Activated CD4-positive, alpha-beta T cell treated with anti-CD3 and anti-CD28 coated beads, Interleukin-2, amount 10 ng/mL, durations not matched to agents 24 days and 14 days (primary cell): ENCODE measurements at regions not wholly inside any gene's neighbourhood (a gene's known extent, or its start where the extent isn't known, plus 50 kb on each side); places are given as distances from the start of the nearest gene placed in this dataset.

Experiments
- DNase-seq: peaks from one replicate; pipeline ENCODE4 v3.0.0; 2022
- H3K27ac Mint-ChIP-seq: one replicate; pipeline ENCODE4 v1.8.0; 2022; ENCODE audit warnings: mild to moderate bottlenecking, mixed read lengths
- H3K27me3 Mint-ChIP-seq: one replicate; pipeline ENCODE4 v1.8.0; 2022; ENCODE audit warnings: mixed read lengths
- H3K36me3 Mint-ChIP-seq: one replicate; pipeline ENCODE4 v1.8.0; 2022; ENCODE audit warnings: low read depth, mild to moderate bottlenecking, mixed read lengths
- H3K4me1 Mint-ChIP-seq: one replicate; pipeline ENCODE4 v1.8.0; 2021; ENCODE audit warnings: mixed read lengths
- H3K4me3 Mint-ChIP-seq: one replicate; pipeline ENCODE4 v1.8.0; 2022; ENCODE audit warnings: mild to moderate bottlenecking, moderate library complexity, mixed read lengths
- H3K9me3 Mint-ChIP-seq: one replicate; pipeline ENCODE4 v1.8.0; 2021; ENCODE audit warnings: mixed read lengths
- intact Hi-C: fragments of 100-400 bp; cut with micrococcal nuclease; formaldehyde crosslinking; loops from one replicate; pipeline ENCODE4 v1.15.1; 2023

GRCh38 chr6:166739976-166740318 is 112.9 kb upstream of the RPS6KA2 start:
- Mint-ChIP-seq H3K36me3 (no peaks in the 10 kb centered on the region), H3K4me3 (no peak overlapping the region), H3K27me3 (no peaks in the 10 kb centered on the region), H3K9me3 (no peaks in the 10 kb centered on the region), H3K27ac (no peak overlapping the region), H3K4me1 (peaks cover 3% of the 10 kb centered on the region)
- DNase-seq, result no peak
- intact Hi-C loops, result no loop called here

- intact Hi-C loops, result no loop called here
- Mint-ChIP-seq H3K27me3 (no peaks in the 10 kb centered on the region), H3K9me3 (no peaks in the 10 kb centered on the region), H3K4me1 (peaks cover 3% of the 10 kb centered on the region), H3K27ac (no peak overlapping the region), H3K4me3 (no peak overlapping the region), H3K36me3 (no peaks in the 10 kb centered on the region)
- DNase-seq, result no peak
Measured at GRCh38 chr6:166739117-166739975, 112.3 kb upstream of the RPS6KA2 start.

GRCh38 chr6:166738386-166739116 is 111.5 kb upstream of the RPS6KA2 start:
- no peak overlapping the region for H3K27ac Mint-ChIP-seq
- H3K27me3 Mint-ChIP-seq, result no peaks in the 10 kb centered on the region
- intact Hi-C loops, result no loop called here
- no peak overlapping the region for H3K4me3 Mint-ChIP-seq
- DNase-seq, result no peak
- no peaks in the 10 kb centered on the region for H3K9me3 Mint-ChIP-seq
- no peaks in the 10 kb centered on the region for H3K36me3 Mint-ChIP-seq
- H3K4me1 Mint-ChIP-seq, result peaks cover 3% of the 10 kb centered on the region

GRCh38 chr6:166737261-166737660 is 110.2 kb upstream of the RPS6KA2 start:
- Mint-ChIP-seq H3K9me3 (no peaks in the 10 kb centered on the region), H3K27me3 (no peaks in the 10 kb centered on the region), H3K27ac (no peak overlapping the region), H3K4me3 (no peak overlapping the region), H3K4me1 (peaks cover 3% of the 10 kb centered on the region), H3K36me3 (no peaks in the 10 kb centered on the region)
- intact Hi-C loops, result no loop called here
- no peak for DNase-seq

- H3K4me1 Mint-ChIP-seq, result peaks cover 3% of the 10 kb centered on the region
- intact Hi-C loops, result no loop called here
- H3K4me3 Mint-ChIP-seq, result no peak overlapping the region
- DNase-seq, result no peak
- H3K36me3 Mint-ChIP-seq, result no peaks in the 10 kb centered on the region
- no peaks in the 10 kb centered on the region for H3K27me3 Mint-ChIP-seq
- no peaks in the 10 kb centered on the region for H3K9me3 Mint-ChIP-seq
- no peak overlapping the region for H3K27ac Mint-ChIP-seq
Measured at GRCh38 chr6:166736634-166737033, 109.6 kb upstream of the RPS6KA2 start.

- Mint-ChIP-seq H3K36me3 (no peaks in the 10 kb centered on the region), H3K27me3 (no peaks in the 10 kb centered on the region), H3K4me3 (no peak overlapping the region), H3K4me1 (no peaks in the 10 kb centered on the region), H3K27ac (no peak overlapping the region), H3K9me3 (no peaks in the 10 kb centered on the region)
- no peak for DNase-seq
- intact Hi-C loops, result no loop called here
Measured at GRCh38 chr6:166733900-166734299, 106.8 kb upstream of the RPS6KA2 start.

- Mint-ChIP-seq H3K9me3 (no peaks in the 10 kb centered on the region), H3K27ac (no peak overlapping the region)
Measured at GRCh38 chr6:166729658-166730057, 102.6 kb upstream of the RPS6KA2 start.

GRCh38 chr6:166728884-166729530 is 102.0 kb upstream of the RPS6KA2 start:
- H3K36me3 Mint-ChIP-seq, result no peaks in the 10 kb centered on the region
- no peaks in the 10 kb centered on the region for H3K9me3 Mint-ChIP-seq
- H3K27ac Mint-ChIP-seq, result no peak overlapping the region
- no peaks in the 10 kb centered on the region for H3K4me1 Mint-ChIP-seq
- intact Hi-C loops, result no loop called here
- DNase-seq, result no peak
- H3K27me3 Mint-ChIP-seq, result no peaks in the 10 kb centered on the region
- no peak overlapping the region for H3K4me3 Mint-ChIP-seq

More at GRCh38 chr6:166729658-166730057, 102.6 kb upstream of the RPS6KA2 start:
- intact Hi-C loops, result no loop called here
- no peaks in the 10 kb centered on the region for H3K27me3 Mint-ChIP-seq
- H3K36me3 Mint-ChIP-seq, result no peaks in the 10 kb centered on the region
- H3K4me1 Mint-ChIP-seq, result no peaks in the 10 kb centered on the region
- no peak for DNase-seq
- H3K4me3 Mint-ChIP-seq, result no peak overlapping the region

- H3K9me3 Mint-ChIP-seq, result no peaks in the 10 kb centered on the region
- no peak for DNase-seq
- intact Hi-C loops, result no loop called here
Measured at GRCh38 chr6:166726201-166726600, 99.2 kb upstream of the RPS6KA2 start.

GRCh38 chr6:166725571-166725970 is 98.5 kb upstream of the RPS6KA2 start:
- Mint-ChIP-seq H3K27ac (no peak overlapping the region), H3K4me3 (no peak overlapping the region), H3K4me1 (no peaks in the 10 kb centered on the region), H3K27me3 (no peaks in the 10 kb centered on the region), H3K9me3 (no peaks in the 10 kb centered on the region), H3K36me3 (no peaks in the 10 kb centered on the region)
- no peak for DNase-seq
- intact Hi-C loops, result no loop called here

More at GRCh38 chr6:166726201-166726600, 99.2 kb upstream of the RPS6KA2 start:
- H3K27me3 Mint-ChIP-seq, result no peaks in the 10 kb centered on the region
- H3K27ac Mint-ChIP-seq, result no peak overlapping the region
- H3K4me3 Mint-ChIP-seq, result no peak overlapping the region
- no peaks in the 10 kb centered on the region for H3K36me3 Mint-ChIP-seq
- H3K4me1 Mint-ChIP-seq, result no peaks in the 10 kb centered on the region

- intact Hi-C loops, result no loop called here
- H3K36me3 Mint-ChIP-seq, result no peaks in the 10 kb centered on the region
- H3K4me3 Mint-ChIP-seq, result no peak overlapping the region
- H3K27ac Mint-ChIP-seq, result no peak overlapping the region
- no peaks in the 10 kb centered on the region for H3K4me1 Mint-ChIP-seq
- no peaks in the 10 kb centered on the region for H3K9me3 Mint-ChIP-seq
- DNase-seq, result no peak
- no peaks in the 10 kb centered on the region for H3K27me3 Mint-ChIP-seq
Measured at GRCh38 chr6:166724576-166724975, 97.5 kb upstream of the RPS6KA2 start.

GRCh38 chr6:166722785-166723184 is 95.7 kb upstream of the RPS6KA2 start:
- peaks cover 2% of the 10 kb centered on the region for H3K27me3 Mint-ChIP-seq
- no peak overlapping the region for H3K4me3 Mint-ChIP-seq
- H3K27ac Mint-ChIP-seq, result no peak overlapping the region
- no peaks in the 10 kb centered on the region for H3K36me3 Mint-ChIP-seq
- DNase-seq, result no peak
- no peaks in the 10 kb centered on the region for H3K9me3 Mint-ChIP-seq
- intact Hi-C loops, result no loop called here
- no peaks in the 10 kb centered on the region for H3K4me1 Mint-ChIP-seq

GRCh38 chr6:166721576-166721975 is 94.5 kb upstream of the RPS6KA2 start:
- Mint-ChIP-seq H3K4me3 (no peak overlapping the region), H3K4me1 (no peaks in the 10 kb centered on the region)
- intact Hi-C loops, result no loop called here

GRCh38 chr6:166720856-166721255 is 93.8 kb upstream of the RPS6KA2 start:
- no peaks in the 10 kb centered on the region for H3K4me1 Mint-ChIP-seq
- intact Hi-C loops, result no loop called here
- no peak overlapping the region for H3K4me3 Mint-ChIP-seq
- no peak overlapping the region for H3K27ac Mint-ChIP-seq
- H3K36me3 Mint-ChIP-seq, result no peaks in the 10 kb centered on the region
- H3K27me3 Mint-ChIP-seq, result peaks cover 2% of the 10 kb centered on the region
- DNase-seq, result no peak
- no peaks in the 10 kb centered on the region for H3K9me3 Mint-ChIP-seq

More at GRCh38 chr6:166721576-166721975, 94.5 kb upstream of the RPS6KA2 start:
- Mint-ChIP-seq H3K9me3 (no peaks in the 10 kb centered on the region), H3K27ac (no peak overlapping the region), H3K27me3 (peaks cover 2% of the 10 kb centered on the region), H3K36me3 (no peaks in the 10 kb centered on the region)
- DNase-seq, result no peak
